HEK293 (cell line): ENCODE measurements at regions not wholly inside any gene's neighbourhood (a gene's known extent, or its start where the extent isn't known, plus 50 kb on each side); places are given as distances from the start of the nearest gene placed in this dataset.

Experiments used
- CTCF ChIA-PET: fragments of 350-600 bp; formaldehyde crosslinking; extraction: SDS; loops from one replicate; lab custom pipeline; 2021; ENCODE audit warnings: antibody characterized with exemption; lab: Yijun Ruan, JAX
- POLR2A ChIA-PET: fragments of 300-600 bp; formaldehyde crosslinking; extraction: SDS; loops from one replicate; lab custom pipeline; 2020; ENCODE audit warnings: antibody characterized with exemption, inconsistent platforms; lab: Yijun Ruan, JAX
- H3K27ac ChIP-seq: fragments of 200-500 bp; sonication (Bioruptor generic); 2 replicates; pipeline ENCODE4 v1.5.1; 2014; ENCODE audit warnings: low read depth, low read length, control low read depth, inconsistent platforms; ENCODE audit errors: extremely low read depth
- H3K36me3 ChIP-seq, 2 experiments: fragments of 200-500 bp in 1 of 2; sonication (Bioruptor generic) in 1 of 2; 1 replicate in 1 of 2; 2 replicates in 1 of 2; pipeline ENCODE4 v1.5.1; 2014 to 2017; ENCODE audit warnings: inconsistent platforms in 2 of 2, low read length in 2 of 2; ENCODE audit not compliant: control insufficient read depth in 2 of 2, insufficient read depth in 1 of 2
- H3K4me1 ChIP-seq: fragments of 200-500 bp; sonication (Bioruptor generic); 2 replicates; pipeline ENCODE4 v1.5.1; 2014; ENCODE audit warnings: mild to moderate bottlenecking, low read length, inconsistent platforms; ENCODE audit not compliant: control insufficient read depth, insufficient read depth
- H3K4me3 ChIP-seq: 2 replicates; pipeline ENCODE4 v1.5.1; 2011; ENCODE audit warnings: low read depth, mild to moderate bottlenecking, control low read depth, low read length, moderate library complexity
- H3K9me3 ChIP-seq: fragments of 200-500 bp; sonication (Bioruptor generic); 2 replicates; pipeline ENCODE4 v1.5.1; 2014; ENCODE audit warnings: low read depth, low read length, inconsistent platforms; ENCODE audit not compliant: control insufficient read depth, insufficient read depth
- GFI1B ChIP-seq: fragments of 450-650 bp; formaldehyde crosslinking; IDR thresholded peaks from 2 replicates; pipeline ENCODE4 v1.5.1; 2016; ENCODE audit warnings: missing biosample characterization, missing genetic modification characterization
- KLF7 ChIP-seq: fragments of 450-650 bp; formaldehyde crosslinking; IDR thresholded peaks from 2 replicates; pipeline ENCODE4 v1.5.1; 2016; ENCODE audit warnings: missing biosample characterization, missing genetic modification characterization, borderline replicate concordance
- OSR2 ChIP-seq: fragments of 450-650 bp; formaldehyde crosslinking; IDR thresholded peaks from 2 replicates; pipeline ENCODE4 v1.5.1; 2016; ENCODE audit warnings: missing biosample characterization, missing genetic modification characterization
- SETDB1 ChIP-seq: IDR thresholded peaks from one replicate; pipeline ENCODE4 v1.6.1; 2017; ENCODE audit warnings: mild to moderate bottlenecking, low read length, moderate library complexity, mixed read lengths; ENCODE audit not compliant: insufficient read length
- SP2 ChIP-seq: fragments of 450-650 bp; formaldehyde crosslinking; IDR thresholded peaks from 2 replicates; pipeline ENCODE4 v1.5.1; 2016; ENCODE audit warnings: missing biosample characterization, missing genetic modification characterization
- TRIM28 ChIP-seq: IDR thresholded peaks from 2 replicates; pipeline ENCODE4 v1.6.1; 2011; ENCODE audit warnings: low read length, control low read depth, borderline replicate concordance
- ZFHX2 ChIP-seq: fragments of 450-650 bp; formaldehyde crosslinking; conservative IDR thresholded peaks from 2 replicates; pipeline ENCODE4 v1.5.1; 2016; ENCODE audit warnings: missing biosample characterization, missing genetic modification characterization
- ZIC2 ChIP-seq: fragments of 450-650 bp; formaldehyde crosslinking; IDR thresholded peaks from 2 replicates; pipeline ENCODE4 v1.5.1; 2016; ENCODE audit warnings: missing biosample characterization, missing genetic modification characterization
- ZNF132 ChIP-seq: fragments of 450-650 bp; formaldehyde crosslinking; IDR thresholded peaks from 2 replicates; pipeline ENCODE4 v1.5.1; 2017; ENCODE audit warnings: missing biosample characterization, missing genetic modification characterization, borderline replicate concordance
- ZNF202 ChIP-seq: fragments of 450-650 bp; formaldehyde crosslinking; IDR thresholded peaks from 2 replicates; pipeline ENCODE4 v1.5.1; 2016; ENCODE audit warnings: missing biosample characterization, missing genetic modification characterization, borderline replicate concordance
- ZNF214 ChIP-seq: fragments of 450-650 bp; formaldehyde crosslinking; IDR thresholded peaks from 2 replicates; pipeline ENCODE4 v1.5.1; 2017; ENCODE audit warnings: missing biosample characterization, mild to moderate bottlenecking, missing genetic modification characterization, borderline replicate concordance
- ZNF23 ChIP-seq: fragments of 450-650 bp; formaldehyde crosslinking; IDR thresholded peaks from 2 replicates; pipeline ENCODE4 v1.5.1; 2016; ENCODE audit warnings: missing biosample characterization, missing genetic modification characterization, borderline replicate concordance
- ZNF274 ChIP-seq, 2 experiments: fragments of 200-500 bp in 1 of 2; fragments of 450-650 bp in 1 of 2; sonication (Bioruptor generic) in 1 of 2; formaldehyde crosslinking in 1 of 2; IDR thresholded peaks; 2 replicates each; pipeline versions ENCODE4 v1.5.1 to v1.6.1; 2014 to 2016; ENCODE audit warnings: borderline replicate concordance in 1 of 2, inconsistent platforms in 1 of 2, low read length in 1 of 2, missing biosample characterization in 1 of 2, missing genetic modification characterization in 1 of 2
- ZNF473 ChIP-seq: fragments of 450-650 bp; formaldehyde crosslinking; IDR thresholded peaks from 2 replicates; pipeline ENCODE4 v1.5.1; 2017; ENCODE audit warnings: missing biosample characterization, missing genetic modification characterization
- ZNF585B ChIP-seq: fragments of 450-650 bp; formaldehyde crosslinking; IDR thresholded peaks from 2 replicates; pipeline ENCODE4 v1.5.1; 2016; ENCODE audit warnings: missing biosample characterization, missing genetic modification characterization
- ZNF747 ChIP-seq: fragments of 450-650 bp; formaldehyde crosslinking; IDR thresholded peaks from 2 replicates; pipeline ENCODE4 v1.5.1; 2016; ENCODE audit warnings: missing biosample characterization, missing genetic modification characterization
- ZNF830 ChIP-seq: fragments of 450-650 bp; IDR thresholded peaks from 2 replicates; pipeline ENCODE4 v1.5.0; 2018; ENCODE audit warnings: missing biosample characterization, missing genetic modification characterization, low read depth, mild to moderate bottlenecking, moderate library complexity
- ZNF843 ChIP-seq: fragments of 450-650 bp; formaldehyde crosslinking; IDR thresholded peaks from 2 replicates; pipeline ENCODE4 v1.5.1; 2016; ENCODE audit warnings: missing biosample characterization, missing genetic modification characterization
- ZSCAN30 ChIP-seq: fragments of 450-650 bp; IDR thresholded peaks from 2 replicates; pipeline ENCODE4 v1.5.1; 2018; ENCODE audit warnings: missing biosample characterization, mild to moderate bottlenecking, missing genetic modification characterization, moderate library complexity
- TF ChIP-seq, protein P1 (sequence below): fragments of 450-650 bp; formaldehyde crosslinking; IDR thresholded peaks from 2 replicates; pipeline ENCODE4 v1.5.1; 2016; ENCODE audit warnings: missing biosample characterization, missing genetic modification characterization
- TF ChIP-seq, protein P2 (sequence below): fragments of 450-650 bp; formaldehyde crosslinking; conservative IDR thresholded peaks from 2 replicates; pipeline ENCODE4 v1.5.1; 2016; ENCODE audit warnings: low read depth, missing biosample characterization, missing genetic modification characterization
- TF ChIP-seq, protein P3 (sequence below): fragments of 450-650 bp; formaldehyde crosslinking; IDR thresholded peaks from 2 replicates; pipeline ENCODE4 v1.5.1; 2017; ENCODE audit warnings: missing biosample characterization, missing genetic modification characterization
- TF ChIP-seq, protein P4 (sequence below): fragments of 450-650 bp; formaldehyde crosslinking; IDR thresholded peaks from 2 replicates; pipeline ENCODE4 v1.5.1; 2016; ENCODE audit warnings: missing biosample characterization, missing genetic modification characterization

DNA sequence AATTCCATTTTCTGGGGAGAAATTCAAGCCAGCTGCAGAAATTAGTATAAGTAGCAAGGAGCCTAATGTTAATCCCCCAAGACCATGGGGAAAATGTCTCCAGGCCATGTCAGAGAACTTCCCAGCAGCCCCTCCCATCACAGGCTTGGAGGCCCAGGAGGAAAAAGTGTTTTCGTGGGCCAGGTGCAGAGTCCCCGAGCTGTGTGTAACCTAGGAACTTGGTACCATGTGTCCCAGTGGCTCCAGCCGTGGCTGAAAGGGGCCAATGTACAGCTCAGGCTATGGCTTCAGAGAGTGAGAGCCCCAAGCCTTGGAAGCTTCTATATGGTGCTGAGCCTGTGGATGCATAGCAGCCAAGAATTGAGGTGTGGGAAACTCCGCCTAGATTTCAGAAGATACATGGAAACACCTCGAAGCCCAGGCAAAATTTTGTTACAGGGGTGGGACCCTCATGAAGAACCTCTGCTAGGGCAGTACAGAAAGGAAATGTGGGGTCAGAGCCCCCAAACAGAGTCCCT is 286.3 kb downstream of the MATN1 start:
- TF ChIP-seq ZNF747 (tag by site-specific recombination) (no peak), ZNF132 (tag by site-specific recombination) (no peak), GFI1B (tag by site-specific recombination) (no peak), KLF7 (no peak), SETDB1 (peak; percentile 30), ZNF585B (tag by site-specific recombination) (peak; percentile 84), TRIM28 (no peak), ZIC2 (tag by site-specific recombination) (no peak), OSR2 (tag by site-specific recombination) (no peak), ZNF202 (no peak), SP2 (tag by site-specific recombination) (no peak), ZNF843 (no peak), ZSCAN30 (tag by site-specific recombination) (no peak), ZFHX2 (tag by site-specific recombination) (no peak), ZNF473 (tag by site-specific recombination) (no peak)
- TF ChIP-seq, protein P1, sequence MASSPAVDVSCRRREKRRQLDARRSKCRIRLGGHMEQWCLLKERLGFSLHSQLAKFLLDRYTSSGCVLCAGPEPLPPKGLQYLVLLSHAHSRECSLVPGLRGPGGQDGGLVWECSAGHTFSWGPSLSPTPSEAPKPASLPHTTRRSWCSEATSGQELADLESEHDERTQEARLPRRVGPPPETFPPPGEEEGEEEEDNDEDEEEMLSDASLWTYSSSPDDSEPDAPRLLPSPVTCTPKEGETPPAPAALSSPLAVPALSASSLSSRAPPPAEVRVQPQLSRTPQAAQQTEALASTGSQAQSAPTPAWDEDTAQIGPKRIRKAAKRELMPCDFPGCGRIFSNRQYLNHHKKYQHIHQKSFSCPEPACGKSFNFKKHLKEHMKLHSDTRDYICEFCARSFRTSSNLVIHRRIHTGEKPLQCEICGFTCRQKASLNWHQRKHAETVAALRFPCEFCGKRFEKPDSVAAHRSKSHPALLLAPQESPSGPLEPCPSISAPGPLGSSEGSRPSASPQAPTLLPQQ (tag by site-specific recombination) = no peak
- TF ChIP-seq, protein P2, sequence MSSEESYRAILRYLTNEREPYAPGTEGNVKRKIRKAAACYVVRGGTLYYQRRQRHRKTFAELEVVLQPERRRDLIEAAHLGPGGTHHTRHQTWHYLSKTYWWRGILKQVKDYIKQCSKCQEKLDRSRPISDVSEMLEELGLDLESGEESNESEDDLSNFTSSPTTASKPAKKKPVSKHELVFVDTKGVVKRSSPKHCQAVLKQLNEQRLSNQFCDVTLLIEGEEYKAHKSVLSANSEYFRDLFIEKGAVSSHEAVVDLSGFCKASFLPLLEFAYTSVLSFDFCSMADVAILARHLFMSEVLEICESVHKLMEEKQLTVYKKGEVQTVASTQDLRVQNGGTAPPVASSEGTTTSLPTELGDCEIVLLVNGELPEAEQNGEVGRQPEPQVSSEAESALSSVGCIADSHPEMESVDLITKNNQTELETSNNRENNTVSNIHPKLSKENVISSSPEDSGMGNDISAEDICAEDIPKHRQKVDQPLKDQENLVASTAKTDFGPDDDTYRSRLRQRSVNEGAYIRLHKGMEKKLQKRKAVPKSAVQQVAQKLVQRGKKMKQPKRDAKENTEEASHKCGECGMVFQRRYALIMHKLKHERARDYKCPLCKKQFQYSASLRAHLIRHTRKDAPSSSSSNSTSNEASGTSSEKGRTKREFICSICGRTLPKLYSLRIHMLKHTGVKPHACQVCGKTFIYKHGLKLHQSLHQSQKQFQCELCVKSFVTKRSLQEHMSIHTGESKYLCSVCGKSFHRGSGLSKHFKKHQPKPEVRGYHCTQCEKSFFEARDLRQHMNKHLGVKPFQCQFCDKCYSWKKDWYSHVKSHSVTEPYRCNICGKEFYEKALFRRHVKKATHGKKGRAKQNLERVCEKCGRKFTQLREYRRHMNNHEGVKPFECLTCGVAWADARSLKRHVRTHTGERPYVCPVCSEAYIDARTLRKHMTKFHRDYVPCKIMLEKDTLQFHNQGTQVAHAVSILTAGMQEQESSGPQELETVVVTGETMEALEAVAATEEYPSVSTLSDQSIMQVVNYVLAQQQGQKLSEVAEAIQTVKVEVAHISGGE (tag by site-specific recombination) = no peak
- TF ChIP-seq, protein P3, sequence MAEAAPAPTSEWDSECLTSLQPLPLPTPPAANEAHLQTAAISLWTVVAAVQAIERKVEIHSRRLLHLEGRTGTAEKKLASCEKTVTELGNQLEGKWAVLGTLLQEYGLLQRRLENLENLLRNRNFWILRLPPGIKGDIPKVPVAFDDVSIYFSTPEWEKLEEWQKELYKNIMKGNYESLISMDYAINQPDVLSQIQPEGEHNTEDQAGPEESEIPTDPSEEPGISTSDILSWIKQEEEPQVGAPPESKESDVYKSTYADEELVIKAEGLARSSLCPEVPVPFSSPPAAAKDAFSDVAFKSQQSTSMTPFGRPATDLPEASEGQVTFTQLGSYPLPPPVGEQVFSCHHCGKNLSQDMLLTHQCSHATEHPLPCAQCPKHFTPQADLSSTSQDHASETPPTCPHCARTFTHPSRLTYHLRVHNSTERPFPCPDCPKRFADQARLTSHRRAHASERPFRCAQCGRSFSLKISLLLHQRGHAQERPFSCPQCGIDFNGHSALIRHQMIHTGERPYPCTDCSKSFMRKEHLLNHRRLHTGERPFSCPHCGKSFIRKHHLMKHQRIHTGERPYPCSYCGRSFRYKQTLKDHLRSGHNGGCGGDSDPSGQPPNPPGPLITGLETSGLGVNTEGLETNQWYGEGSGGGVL (tag by site-specific recombination) = no peak
- no peaks in the 10 kb centered on the region for H3K4me1 ChIP-seq
- POLR2A ChIA-PET = no interaction called here
- no peaks in the 10 kb centered on the region for H3K36me3 ChIP-seq
- no peak overlapping the region for H3K27ac ChIP-seq
- H3K4me3 ChIP-seq = no peak overlapping the region
- H3K9me3 ChIP-seq = no peaks in the 10 kb centered on the region
- CTCF ChIA-PET = no interaction called here

DNA sequence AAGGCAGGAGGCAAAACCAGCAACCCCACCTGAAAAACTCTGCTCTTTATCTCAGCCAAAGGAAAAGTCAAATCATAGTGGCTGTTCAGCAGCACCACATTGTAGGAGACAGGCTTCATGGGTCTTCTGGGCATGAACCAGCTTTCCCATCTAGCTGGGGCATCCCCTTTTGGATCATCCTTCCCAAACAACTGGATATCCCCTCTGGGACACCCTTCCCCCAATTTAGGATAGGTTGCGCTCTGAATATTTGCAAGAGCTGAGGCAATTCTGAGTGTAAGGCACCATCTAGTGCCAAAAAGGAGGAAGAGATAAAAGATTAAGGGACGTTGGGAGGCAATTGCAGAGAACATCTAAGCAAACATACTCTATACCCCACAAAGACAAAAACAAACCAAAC is 295.8 kb downstream of the MATN1 start:
- POLR2A ChIA-PET = no interaction called here
- no peak overlapping the region for H3K4me3 ChIP-seq
- H3K4me1 ChIP-seq = no peaks in the 10 kb centered on the region
- H3K36me3 ChIP-seq = no peaks in the 10 kb centered on the region
- H3K27ac ChIP-seq = no peak overlapping the region
- TF ChIP-seq GFI1B (tag by site-specific recombination) (no peak), ZNF23 (no peak), ZNF274 (IDR thresholded peaks at IDR 0.05; ENCODE audit: low read length) (no peak), ZNF274 (tag by site-specific recombination; IDR thresholded peaks at IDR 0.05; ENCODE audit: borderline replicate concordance) (no peak), ZNF747 (tag by site-specific recombination) (no peak), ZNF830 (no peak), ZNF214 (tag by site-specific recombination) (no peak)
- TF ChIP-seq, protein P4, sequence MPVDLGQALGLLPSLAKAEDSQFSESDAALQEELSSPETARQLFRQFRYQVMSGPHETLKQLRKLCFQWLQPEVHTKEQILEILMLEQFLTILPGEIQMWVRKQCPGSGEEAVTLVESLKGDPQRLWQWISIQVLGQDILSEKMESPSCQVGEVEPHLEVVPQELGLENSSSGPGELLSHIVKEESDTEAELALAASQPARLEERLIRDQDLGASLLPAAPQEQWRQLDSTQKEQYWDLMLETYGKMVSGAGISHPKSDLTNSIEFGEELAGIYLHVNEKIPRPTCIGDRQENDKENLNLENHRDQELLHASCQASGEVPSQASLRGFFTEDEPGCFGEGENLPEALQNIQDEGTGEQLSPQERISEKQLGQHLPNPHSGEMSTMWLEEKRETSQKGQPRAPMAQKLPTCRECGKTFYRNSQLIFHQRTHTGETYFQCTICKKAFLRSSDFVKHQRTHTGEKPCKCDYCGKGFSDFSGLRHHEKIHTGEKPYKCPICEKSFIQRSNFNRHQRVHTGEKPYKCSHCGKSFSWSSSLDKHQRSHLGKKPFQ = no peak
- TF ChIP-seq, all 188 proteins: peak for 0
- CTCF ChIA-PET = interaction anchor here (0.6 kb wide), 1 partner anchor 576 kb away, joined by 3 read pairs; no protein-coding TSS in a partner anchor
- no peaks in the 10 kb centered on the region; the same call in 1 of the 2 replicates for H3K9me3 ChIP-seq
